Endothelial cell of umbilical vein (primary cell): ENCODE measurements at regions not wholly inside any gene's neighbourhood (a gene's known extent, or its start where the extent isn't known, plus 50 kb on each side); places are given as distances from the start of the nearest gene placed in this dataset.

Experiments used
- POLR2AphosphoS5 ChIP-seq: IDR thresholded peaks from 2 replicates; pipeline ENCODE4 v1.6.1; 2012; ENCODE audit warnings: low read depth, mild to moderate bottlenecking, control low read depth, low read length, moderate library complexity; ENCODE audit not compliant: insufficient read depth
- TF ChIP-seq, protein P1 (sequence below), 2 donors: IDR thresholded peaks; 1 replicate in 1 of 2; 2 replicates in 1 of 2; pipeline ENCODE4 v1.5.1; 2011; ENCODE audit warnings: low read length in 2 of 2, mild to moderate bottlenecking in 2 of 2, moderate library complexity in 2 of 2, control low read depth in 1 of 2, inconsistent platforms in 1 of 2, low read depth in 1 of 2; ENCODE audit not compliant: insufficient read depth in 1 of 2; ENCODE audit errors: extremely low read depth in 1 of 2

DNA sequence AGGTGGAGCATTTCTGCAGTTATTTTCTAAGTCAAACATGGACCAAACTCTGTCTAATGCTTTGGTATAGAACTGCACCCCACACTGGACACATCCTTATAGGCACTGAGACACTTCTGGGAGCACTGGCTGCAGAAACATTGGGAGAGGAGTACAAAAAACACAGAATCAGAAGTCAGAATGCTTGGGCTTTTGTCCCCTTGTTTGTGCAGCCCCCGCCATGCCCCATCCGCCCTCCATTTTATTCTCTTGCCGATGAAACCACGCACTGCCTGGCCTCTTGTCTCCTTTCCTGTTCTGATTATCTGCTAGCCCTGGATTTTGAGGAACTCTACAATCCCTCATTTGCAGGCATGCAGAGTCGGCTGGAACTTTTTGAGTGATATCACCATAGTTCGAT is 1201.2 kb downstream of the TBC1D22A start:
- no peak for TF ChIP-seq POLR2AphosphoS5
- TF ChIP-seq, protein P1, sequence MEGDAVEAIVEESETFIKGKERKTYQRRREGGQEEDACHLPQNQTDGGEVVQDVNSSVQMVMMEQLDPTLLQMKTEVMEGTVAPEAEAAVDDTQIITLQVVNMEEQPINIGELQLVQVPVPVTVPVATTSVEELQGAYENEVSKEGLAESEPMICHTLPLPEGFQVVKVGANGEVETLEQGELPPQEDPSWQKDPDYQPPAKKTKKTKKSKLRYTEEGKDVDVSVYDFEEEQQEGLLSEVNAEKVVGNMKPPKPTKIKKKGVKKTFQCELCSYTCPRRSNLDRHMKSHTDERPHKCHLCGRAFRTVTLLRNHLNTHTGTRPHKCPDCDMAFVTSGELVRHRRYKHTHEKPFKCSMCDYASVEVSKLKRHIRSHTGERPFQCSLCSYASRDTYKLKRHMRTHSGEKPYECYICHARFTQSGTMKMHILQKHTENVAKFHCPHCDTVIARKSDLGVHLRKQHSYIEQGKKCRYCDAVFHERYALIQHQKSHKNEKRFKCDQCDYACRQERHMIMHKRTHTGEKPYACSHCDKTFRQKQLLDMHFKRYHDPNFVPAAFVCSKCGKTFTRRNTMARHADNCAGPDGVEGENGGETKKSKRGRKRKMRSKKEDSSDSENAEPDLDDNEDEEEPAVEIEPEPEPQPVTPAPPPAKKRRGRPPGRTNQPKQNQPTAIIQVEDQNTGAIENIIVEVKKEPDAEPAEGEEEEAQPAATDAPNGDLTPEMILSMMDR (IDR thresholded peaks at IDR 0.05; ENCODE audit: extremely low read depth in 1 of 2, insufficient read depth in 1 of 2, low read depth in 1 of 2, low read length in 2 of 2) = no peak
